ENCODE measurements at regions not wholly inside any gene's neighbourhood (a gene's known extent, or its start where the extent isn't known, plus 50 kb on each side); places are given as distances from the start of the nearest gene placed in this dataset.

DNA sequence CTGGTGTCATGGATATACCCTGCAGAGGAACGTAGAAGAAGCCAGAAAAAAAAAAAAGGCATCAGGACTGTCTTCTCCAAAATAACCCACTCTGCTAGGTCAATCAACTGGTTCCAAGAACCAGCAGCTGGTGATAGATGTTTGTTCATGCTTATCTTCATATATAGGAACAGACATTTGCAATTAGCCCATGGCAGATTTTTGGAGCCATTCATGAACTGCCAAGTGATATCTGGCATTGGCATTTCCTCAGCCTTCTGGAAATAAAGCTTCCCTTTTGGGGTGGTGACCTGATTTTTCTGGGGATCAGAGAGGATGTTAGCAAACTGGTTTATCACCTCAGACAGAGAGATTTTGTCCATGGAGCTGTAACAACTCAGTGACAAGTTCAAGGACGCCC, 234.9 kb downstream of the OSR1 start:
- Histone ChIP-seq H3K9me3 (replicated peaks; ENCODE audit: control insufficient read depth, insufficient read depth, low read depth, low read length) (no peaks in the 10 kb centered on the region), H2AFZ (ENCODE audit: low read depth, low read length) (no peak overlapping the region), H3K27me3 (ENCODE audit: control insufficient read depth in 2 of 2, insufficient read depth in 2 of 2, low read length in 2 of 2) (no peaks in the 10 kb centered on the region), H3K4me3 (no peak overlapping the region), H3K9ac (ENCODE audit: insufficient read depth in 1 of 2, low read depth in 2 of 2, low read length in 2 of 2) (no peak overlapping the region), H3K27ac (ENCODE audit: extremely low read depth, low read depth, low read length) (no peak overlapping the region), H3K4me2 (ENCODE audit: insufficient read depth, low read length) (no peak overlapping the region), H4K20me1 (replicated peaks; ENCODE audit: control insufficient read depth, insufficient read depth, low read length) (no peaks in the 10 kb centered on the region), H3K36me3 (ENCODE audit: control insufficient read depth, insufficient read depth, low read length) (no peaks in the 10 kb centered on the region), H3K9me1 (ENCODE audit: control insufficient read depth, insufficient read depth, low read length) (no peaks in the 10 kb centered on the region), H3K4me1 (replicated peaks in 1 of 2; ENCODE audit: control insufficient read depth in 2 of 2, insufficient read depth in 2 of 2, low read length in 2 of 2) (no peaks in the 10 kb centered on the region), H3K79me2 (ENCODE audit: control insufficient read depth, insufficient read depth, low read length) (no peaks in the 10 kb centered on the region)
- in situ Hi-C loops (cut with MboI) (no loop called here), intact Hi-C loops (cut with micrococcal nuclease) (no loop called here)
- ATAC-seq (no peak), DNase-seq (ENCODE audit: extremely low read depth in 1 of 4, low spot score in 3 of 4) (no peak), FAIRE-seq (no peak)
- CTCF ChIA-PET (ENCODE audit: low intra/inter-chr PET ratio): no interaction called here
- 0% methylated on average over 2 of the region's 2 CpGs for WGBS (ENCODE audit: insufficient coverage, low coverage, missing lambda C conversion rate)
- no TSS peak for BruUV-seq (replicated peaks)
- POLR2A ChIA-PET: no interaction called here
- no peak for TF ChIP-seq SIN3B (IDR thresholded peaks at IDR 0.05; ENCODE audit: low read depth)
- TF ChIP-seq, protein P1, sequence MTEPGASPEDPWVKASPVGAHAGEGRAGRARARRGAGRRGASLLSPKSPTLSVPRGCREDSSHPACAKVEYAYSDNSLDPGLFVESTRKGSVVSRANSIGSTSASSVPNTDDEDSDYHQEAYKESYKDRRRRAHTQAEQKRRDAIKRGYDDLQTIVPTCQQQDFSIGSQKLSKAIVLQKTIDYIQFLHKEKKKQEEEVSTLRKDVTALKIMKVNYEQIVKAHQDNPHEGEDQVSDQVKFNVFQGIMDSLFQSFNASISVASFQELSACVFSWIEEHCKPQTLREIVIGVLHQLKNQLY (CRISPR knock-in tag; conservative IDR thresholded peaks at IDR 0.05): no peak
- no peak for TF ChIP-seq ZNF232 (CRISPR knock-in tag; IDR thresholded peaks at IDR 0.05)
- TF ChIP-seq BCOR (IDR thresholded peaks at IDR 0.05): no peak
- TF ChIP-seq ESRRB (CRISPR knock-in tag; IDR thresholded peaks at IDR 0.05; ENCODE audit: borderline replicate concordance): no peak
- TF ChIP-seq L3MBTL2 (IDR thresholded peaks at IDR 0.05): no peak
- TF ChIP-seq HMG20A (CRISPR knock-in tag; conservative IDR thresholded peaks at IDR 0.05): no peak
- TF ChIP-seq, protein P2, sequence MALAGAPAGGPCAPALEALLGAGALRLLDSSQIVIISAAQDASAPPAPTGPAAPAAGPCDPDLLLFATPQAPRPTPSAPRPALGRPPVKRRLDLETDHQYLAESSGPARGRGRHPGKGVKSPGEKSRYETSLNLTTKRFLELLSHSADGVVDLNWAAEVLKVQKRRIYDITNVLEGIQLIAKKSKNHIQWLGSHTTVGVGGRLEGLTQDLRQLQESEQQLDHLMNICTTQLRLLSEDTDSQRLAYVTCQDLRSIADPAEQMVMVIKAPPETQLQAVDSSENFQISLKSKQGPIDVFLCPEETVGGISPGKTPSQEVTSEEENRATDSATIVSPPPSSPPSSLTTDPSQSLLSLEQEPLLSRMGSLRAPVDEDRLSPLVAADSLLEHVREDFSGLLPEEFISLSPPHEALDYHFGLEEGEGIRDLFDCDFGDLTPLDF (CRISPR knock-in tag; IDR thresholded peaks at IDR 0.05): no peak
- TF ChIP-seq, protein P3, sequence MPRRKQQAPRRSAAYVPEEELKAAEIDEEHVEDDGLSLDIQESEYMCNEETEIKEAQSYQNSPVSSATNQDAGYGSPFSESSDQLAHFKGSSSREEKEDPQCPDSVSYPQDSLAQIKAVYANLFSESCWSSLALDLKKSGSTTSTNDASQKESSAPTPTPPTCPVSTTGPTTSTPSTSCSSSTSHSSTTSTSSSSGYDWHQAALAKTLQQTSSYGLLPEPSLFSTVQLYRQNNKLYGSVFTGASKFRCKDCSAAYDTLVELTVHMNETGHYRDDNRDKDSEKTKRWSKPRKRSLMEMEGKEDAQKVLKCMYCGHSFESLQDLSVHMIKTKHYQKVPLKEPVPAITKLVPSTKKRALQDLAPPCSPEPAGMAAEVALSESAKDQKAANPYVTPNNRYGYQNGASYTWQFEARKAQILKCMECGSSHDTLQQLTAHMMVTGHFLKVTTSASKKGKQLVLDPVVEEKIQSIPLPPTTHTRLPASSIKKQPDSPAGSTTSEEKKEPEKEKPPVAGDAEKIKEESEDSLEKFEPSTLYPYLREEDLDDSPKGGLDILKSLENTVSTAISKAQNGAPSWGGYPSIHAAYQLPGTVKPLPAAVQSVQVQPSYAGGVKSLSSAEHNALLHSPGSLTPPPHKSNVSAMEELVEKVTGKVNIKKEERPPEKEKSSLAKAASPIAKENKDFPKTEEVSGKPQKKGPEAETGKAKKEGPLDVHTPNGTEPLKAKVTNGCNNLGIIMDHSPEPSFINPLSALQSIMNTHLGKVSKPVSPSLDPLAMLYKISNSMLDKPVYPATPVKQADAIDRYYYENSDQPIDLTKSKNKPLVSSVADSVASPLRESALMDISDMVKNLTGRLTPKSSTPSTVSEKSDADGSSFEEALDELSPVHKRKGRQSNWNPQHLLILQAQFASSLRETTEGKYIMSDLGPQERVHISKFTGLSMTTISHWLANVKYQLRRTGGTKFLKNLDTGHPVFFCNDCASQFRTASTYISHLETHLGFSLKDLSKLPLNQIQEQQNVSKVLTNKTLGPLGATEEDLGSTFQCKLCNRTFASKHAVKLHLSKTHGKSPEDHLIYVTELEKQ (CRISPR knock-in tag; IDR thresholded peaks at IDR 0.05): no peak
- TF ChIP-seq, protein P4, sequence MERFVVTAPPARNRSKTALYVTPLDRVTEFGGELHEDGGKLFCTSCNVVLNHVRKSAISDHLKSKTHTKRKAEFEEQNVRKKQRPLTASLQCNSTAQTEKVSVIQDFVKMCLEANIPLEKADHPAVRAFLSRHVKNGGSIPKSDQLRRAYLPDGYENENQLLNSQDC (CRISPR knock-in tag; IDR thresholded peaks at IDR 0.05): no peak
- TF ChIP-seq ZNF146 (CRISPR knock-in tag; IDR thresholded peaks at IDR 0.05; ENCODE audit: unreplicated experiment): no peak
- TF ChIP-seq TAF15 (IDR thresholded peaks at IDR 0.05; ENCODE audit: low read depth, low read length): no peak
- no peak for TF ChIP-seq FOXA1 (IDR thresholded peaks at IDR 0.05; ENCODE audit: borderline replicate concordance)
- no peak for TF ChIP-seq ZFP30 (CRISPR knock-in tag; IDR thresholded peaks at IDR 0.05; ENCODE audit: borderline replicate concordance)
- no peak for TF ChIP-seq SP2 (IDR thresholded peaks at IDR 0.05; ENCODE audit: extremely low read depth, low read depth, low read length, poor library complexity, severe bottlenecking)
- TF ChIP-seq, protein P5, sequence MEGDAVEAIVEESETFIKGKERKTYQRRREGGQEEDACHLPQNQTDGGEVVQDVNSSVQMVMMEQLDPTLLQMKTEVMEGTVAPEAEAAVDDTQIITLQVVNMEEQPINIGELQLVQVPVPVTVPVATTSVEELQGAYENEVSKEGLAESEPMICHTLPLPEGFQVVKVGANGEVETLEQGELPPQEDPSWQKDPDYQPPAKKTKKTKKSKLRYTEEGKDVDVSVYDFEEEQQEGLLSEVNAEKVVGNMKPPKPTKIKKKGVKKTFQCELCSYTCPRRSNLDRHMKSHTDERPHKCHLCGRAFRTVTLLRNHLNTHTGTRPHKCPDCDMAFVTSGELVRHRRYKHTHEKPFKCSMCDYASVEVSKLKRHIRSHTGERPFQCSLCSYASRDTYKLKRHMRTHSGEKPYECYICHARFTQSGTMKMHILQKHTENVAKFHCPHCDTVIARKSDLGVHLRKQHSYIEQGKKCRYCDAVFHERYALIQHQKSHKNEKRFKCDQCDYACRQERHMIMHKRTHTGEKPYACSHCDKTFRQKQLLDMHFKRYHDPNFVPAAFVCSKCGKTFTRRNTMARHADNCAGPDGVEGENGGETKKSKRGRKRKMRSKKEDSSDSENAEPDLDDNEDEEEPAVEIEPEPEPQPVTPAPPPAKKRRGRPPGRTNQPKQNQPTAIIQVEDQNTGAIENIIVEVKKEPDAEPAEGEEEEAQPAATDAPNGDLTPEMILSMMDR (IDR thresholded peaks at IDR 0.05 in 2 of 3, conservative IDR thresholded peaks at IDR 0.05 in 1 of 3; ENCODE audit: insufficient read depth in 2 of 3, low read depth in 1 of 3, low read length in 3 of 3): no peak
- TF ChIP-seq MAFK (IDR thresholded peaks at IDR 0.05; ENCODE audit: low read length): no peak
